ENCODE measurements at regions not wholly inside any gene's neighbourhood (a gene's known extent, or its start where the extent isn't known, plus 50 kb on each side); places are given as distances from the start of the nearest gene placed in this dataset.

DNA sequence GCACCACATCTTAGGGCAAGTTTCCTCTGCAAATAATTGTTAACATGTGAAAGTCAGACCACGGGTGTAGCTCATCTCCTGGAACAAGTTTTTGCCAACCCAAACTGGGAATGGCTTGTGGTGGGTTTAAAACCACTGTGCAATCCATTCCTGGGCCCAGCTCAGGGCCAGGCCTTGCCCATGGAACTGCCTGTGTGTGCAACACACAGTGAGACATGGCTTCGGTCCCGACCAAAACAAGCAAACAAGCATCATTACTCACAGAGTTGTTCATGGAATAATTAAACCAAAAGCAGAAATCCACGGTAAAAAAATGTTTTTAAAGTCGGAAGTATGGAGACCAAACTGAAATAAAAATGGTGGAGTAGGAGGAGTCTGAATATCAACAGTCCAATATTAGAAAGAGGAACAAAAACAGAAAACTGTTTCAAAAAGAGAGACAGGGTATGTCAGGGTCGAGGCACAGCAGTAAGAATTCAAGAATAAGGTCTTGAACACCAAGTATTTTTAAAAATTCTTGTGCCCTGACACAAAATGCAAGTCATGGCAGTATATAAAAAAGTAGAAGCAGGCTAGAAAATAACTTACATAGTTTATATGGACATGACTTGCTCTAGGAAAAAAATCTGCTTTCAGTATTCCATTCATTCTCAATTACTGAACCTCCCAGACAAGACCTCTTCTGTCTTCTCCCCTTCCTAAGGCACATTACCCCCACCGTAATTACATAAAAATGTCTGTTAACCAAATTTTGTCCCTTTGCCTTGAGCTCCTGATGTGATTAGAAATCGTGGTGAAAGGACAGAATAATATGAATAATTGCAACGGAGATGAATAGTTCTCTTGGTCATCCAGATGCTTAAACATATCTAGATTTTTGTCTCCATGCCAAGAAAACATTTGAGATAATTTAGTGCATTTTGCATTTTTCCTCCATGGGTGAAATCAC is 88.4 kb downstream of the FAS start:
- no peak for DNase-seq (ENCODE audit: insufficient read length, low spot score, missing footprints)
- TF ChIP-seq, protein P1, sequence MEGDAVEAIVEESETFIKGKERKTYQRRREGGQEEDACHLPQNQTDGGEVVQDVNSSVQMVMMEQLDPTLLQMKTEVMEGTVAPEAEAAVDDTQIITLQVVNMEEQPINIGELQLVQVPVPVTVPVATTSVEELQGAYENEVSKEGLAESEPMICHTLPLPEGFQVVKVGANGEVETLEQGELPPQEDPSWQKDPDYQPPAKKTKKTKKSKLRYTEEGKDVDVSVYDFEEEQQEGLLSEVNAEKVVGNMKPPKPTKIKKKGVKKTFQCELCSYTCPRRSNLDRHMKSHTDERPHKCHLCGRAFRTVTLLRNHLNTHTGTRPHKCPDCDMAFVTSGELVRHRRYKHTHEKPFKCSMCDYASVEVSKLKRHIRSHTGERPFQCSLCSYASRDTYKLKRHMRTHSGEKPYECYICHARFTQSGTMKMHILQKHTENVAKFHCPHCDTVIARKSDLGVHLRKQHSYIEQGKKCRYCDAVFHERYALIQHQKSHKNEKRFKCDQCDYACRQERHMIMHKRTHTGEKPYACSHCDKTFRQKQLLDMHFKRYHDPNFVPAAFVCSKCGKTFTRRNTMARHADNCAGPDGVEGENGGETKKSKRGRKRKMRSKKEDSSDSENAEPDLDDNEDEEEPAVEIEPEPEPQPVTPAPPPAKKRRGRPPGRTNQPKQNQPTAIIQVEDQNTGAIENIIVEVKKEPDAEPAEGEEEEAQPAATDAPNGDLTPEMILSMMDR (IDR thresholded peaks at IDR 0.05; ENCODE audit: extremely low read depth, low read depth, low read length): no peak
- Histone ChIP-seq H3K9me3 (ENCODE audit: low read depth, low read length) (no peaks in the 10 kb centered on the region), H3K79me2 (ENCODE audit: insufficient read depth, low read length) (no peaks in the 10 kb centered on the region), H3K36me3 (ENCODE audit: insufficient read depth, low read length) (no peaks in the 10 kb centered on the region), H3K4me2 (ENCODE audit: insufficient read depth, low read length) (peak overlapping the region; percentile 34), H3K27ac (ENCODE audit: low read depth, low read length) (peak overlapping the region; percentile 25), H3K4me1 (ENCODE audit: insufficient read depth, low read length) (peaks cover 13% of the 10 kb centered on the region), H3K27me3 (ENCODE audit: insufficient read depth, low read length) (no peaks in the 10 kb centered on the region), H3K4me3 (ENCODE audit: insufficient read depth, low read length) (no peak overlapping the region), H4K20me1 (ENCODE audit: insufficient read depth, low read length) (no peaks in the 10 kb centered on the region), H2AFZ (ENCODE audit: low read length) (peak overlapping the region; percentile 89)

DNA sequence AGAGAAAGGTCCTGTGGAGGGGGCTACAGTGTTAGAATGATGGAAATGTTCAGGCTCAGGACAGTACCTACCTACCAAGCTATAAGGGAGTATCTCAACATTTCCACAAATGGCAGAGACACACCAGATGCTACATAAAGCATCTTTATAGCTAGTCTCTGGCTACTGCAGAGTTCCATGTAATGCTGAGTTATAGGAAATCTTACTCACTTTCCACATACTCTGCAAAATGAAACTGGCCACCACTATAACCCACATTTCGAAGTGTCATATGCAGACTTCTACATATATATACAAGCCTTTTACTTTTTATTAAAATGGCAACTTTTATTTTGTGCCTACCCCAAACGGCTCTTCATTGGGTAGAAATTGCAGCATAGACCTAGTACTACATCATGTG is 85.5 kb downstream of the FAS start:
- no peaks in the 10 kb centered on the region for H3K9me3 ChIP-seq (ENCODE audit: low read depth, low read length)
- no peaks in the 10 kb centered on the region for H3K27me3 ChIP-seq (ENCODE audit: insufficient read depth, low read length)
- no peak overlapping the region for H2AFZ ChIP-seq (ENCODE audit: low read length)
- peaks cover 20% of the 10 kb centered on the region for H3K4me1 ChIP-seq (ENCODE audit: insufficient read depth, low read length)
- TF ChIP-seq, protein P1 (IDR thresholded peaks at IDR 0.05; ENCODE audit: extremely low read depth, low read depth, low read length): no peak
- no peak overlapping the region for H3K27ac ChIP-seq (ENCODE audit: low read depth, low read length)
- H4K20me1 ChIP-seq (ENCODE audit: insufficient read depth, low read length): no peaks in the 10 kb centered on the region
- no peak for DNase-seq (ENCODE audit: insufficient read length, low spot score, missing footprints)
- H3K36me3 ChIP-seq (ENCODE audit: insufficient read depth, low read length): no peaks in the 10 kb centered on the region
- H3K4me2 ChIP-seq (ENCODE audit: insufficient read depth, low read length): no peak overlapping the region
- H3K4me3 ChIP-seq (ENCODE audit: insufficient read depth, low read length): no peak overlapping the region
- no peaks in the 10 kb centered on the region for H3K79me2 ChIP-seq (ENCODE audit: insufficient read depth, low read length)

DNA sequence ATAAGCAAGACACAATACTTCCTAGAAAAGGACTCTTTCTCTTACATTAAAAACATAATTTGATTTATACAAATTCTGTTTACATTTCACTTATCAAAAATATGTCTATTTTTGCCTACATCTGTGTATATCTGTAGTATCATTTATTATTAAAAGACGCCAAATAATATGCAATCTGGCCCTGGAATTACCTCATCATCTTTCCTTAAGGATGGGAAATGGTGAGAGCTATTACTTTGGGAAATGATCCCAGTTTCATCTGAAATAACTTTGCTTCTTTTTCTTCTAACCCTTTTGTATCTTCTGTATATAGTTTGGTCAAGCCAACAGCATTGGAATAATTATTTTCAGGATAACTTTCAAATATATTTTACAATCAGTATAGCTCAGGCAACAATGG is 85.0 kb downstream of the FAS start:
- H3K27me3 ChIP-seq (ENCODE audit: insufficient read depth, low read length): no peaks in the 10 kb centered on the region
- no peak overlapping the region for H3K27ac ChIP-seq (ENCODE audit: low read depth, low read length)
- no peaks in the 10 kb centered on the region for H3K79me2 ChIP-seq (ENCODE audit: insufficient read depth, low read length)
- H3K9me3 ChIP-seq (ENCODE audit: low read depth, low read length): no peaks in the 10 kb centered on the region
- H2AFZ ChIP-seq (ENCODE audit: low read length): no peak overlapping the region
- no peak overlapping the region for H3K4me3 ChIP-seq (ENCODE audit: insufficient read depth, low read length)
- H3K36me3 ChIP-seq (ENCODE audit: insufficient read depth, low read length): no peaks in the 10 kb centered on the region
- H4K20me1 ChIP-seq (ENCODE audit: insufficient read depth, low read length): no peaks in the 10 kb centered on the region
- TF ChIP-seq, protein P1 (IDR thresholded peaks at IDR 0.05; ENCODE audit: extremely low read depth, low read depth, low read length): no peak
- H3K4me2 ChIP-seq (ENCODE audit: insufficient read depth, low read length): no peak overlapping the region
- DNase-seq (ENCODE audit: insufficient read length, low spot score, missing footprints): no peak
- H3K4me1 ChIP-seq (ENCODE audit: insufficient read depth, low read length): peaks cover 20% of the 10 kb centered on the region

DNA sequence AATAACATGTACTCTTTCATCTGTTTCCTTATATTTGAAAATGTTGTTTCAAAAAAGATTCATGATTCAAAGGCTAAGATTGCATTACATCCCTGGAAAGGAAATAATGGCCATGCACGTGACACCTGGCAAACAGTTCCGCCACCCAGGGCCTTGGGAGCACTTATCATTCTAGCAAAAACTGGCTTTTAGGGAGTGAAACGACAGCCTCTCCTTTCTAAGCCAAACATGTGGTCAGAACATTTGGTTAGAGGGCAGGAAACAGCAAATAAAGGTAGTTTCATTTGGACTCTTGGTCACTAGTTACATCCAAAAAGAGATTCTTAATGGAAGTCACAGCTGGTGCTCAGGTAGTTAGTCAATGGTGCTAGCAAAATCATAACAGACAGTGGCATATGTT is 83.5 kb downstream of the FAS start:
- peaks cover 17% of the 10 kb centered on the region for H3K4me1 ChIP-seq (ENCODE audit: insufficient read depth, low read length)
- H3K27me3 ChIP-seq (ENCODE audit: insufficient read depth, low read length): no peaks in the 10 kb centered on the region
- no peaks in the 10 kb centered on the region for H3K79me2 ChIP-seq (ENCODE audit: insufficient read depth, low read length)
- no peaks in the 10 kb centered on the region for H3K36me3 ChIP-seq (ENCODE audit: insufficient read depth, low read length)
- DNase-seq (ENCODE audit: insufficient read length, low spot score, missing footprints): no peak
- H3K27ac ChIP-seq (ENCODE audit: low read depth, low read length): peak overlapping the region; percentile 6
- H2AFZ ChIP-seq (ENCODE audit: low read length): no peak overlapping the region
- no peaks in the 10 kb centered on the region for H3K9me3 ChIP-seq (ENCODE audit: low read depth, low read length)
- H3K4me3 ChIP-seq (ENCODE audit: insufficient read depth, low read length): peak overlapping the region; percentile 12
- peak overlapping the region; percentile 60 for H3K4me2 ChIP-seq (ENCODE audit: insufficient read depth, low read length)
- TF ChIP-seq, protein P1 (IDR thresholded peaks at IDR 0.05; ENCODE audit: extremely low read depth, low read depth, low read length): no peak
- no peaks in the 10 kb centered on the region for H4K20me1 ChIP-seq (ENCODE audit: insufficient read depth, low read length)

Data from osteoblast (primary cell).